ENCODE measurements at regions not wholly inside any gene's neighbourhood (a gene's known extent, or its start where the extent isn't known, plus 50 kb on each side); places are given as distances from the start of the nearest gene placed in this dataset.

DNA sequence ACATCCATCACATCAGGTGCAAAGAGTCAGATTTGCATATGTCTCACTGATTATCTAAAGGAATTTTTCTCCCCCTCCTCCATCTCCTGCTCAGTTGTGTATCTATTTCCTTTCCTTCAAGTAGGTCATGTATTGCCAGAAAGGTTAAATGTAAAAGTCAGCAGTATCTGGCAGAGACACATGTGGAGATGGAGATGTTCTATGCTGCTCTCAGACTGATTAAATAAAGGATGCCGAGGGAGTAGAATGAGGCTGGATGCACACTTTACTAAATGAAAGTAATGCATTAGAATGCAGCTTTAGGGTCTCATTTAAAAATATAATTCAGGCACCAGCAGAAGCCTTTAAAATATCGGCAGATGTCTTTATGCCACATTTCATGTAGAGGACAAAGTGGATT is 555.3 kb downstream of the RNF144A start:
- no peak for DNase-seq
- Mint-ChIP-seq H3K4me3 (ENCODE audit: unreplicated experiment) (no peak overlapping the region), H3K4me1 (ENCODE audit: low read depth, unreplicated experiment) (peaks cover 3% of the 10 kb centered on the region), H3K36me3 (ENCODE audit: unreplicated experiment) (no peaks in the 10 kb centered on the region), H3K9me3 (ENCODE audit: unreplicated experiment) (no peaks in the 10 kb centered on the region), H3K27ac (ENCODE audit: unreplicated experiment) (no peak overlapping the region), H3K27me3 (ENCODE audit: unreplicated experiment) (no peaks in the 10 kb centered on the region)
- TF ChIP-seq, protein P1, sequence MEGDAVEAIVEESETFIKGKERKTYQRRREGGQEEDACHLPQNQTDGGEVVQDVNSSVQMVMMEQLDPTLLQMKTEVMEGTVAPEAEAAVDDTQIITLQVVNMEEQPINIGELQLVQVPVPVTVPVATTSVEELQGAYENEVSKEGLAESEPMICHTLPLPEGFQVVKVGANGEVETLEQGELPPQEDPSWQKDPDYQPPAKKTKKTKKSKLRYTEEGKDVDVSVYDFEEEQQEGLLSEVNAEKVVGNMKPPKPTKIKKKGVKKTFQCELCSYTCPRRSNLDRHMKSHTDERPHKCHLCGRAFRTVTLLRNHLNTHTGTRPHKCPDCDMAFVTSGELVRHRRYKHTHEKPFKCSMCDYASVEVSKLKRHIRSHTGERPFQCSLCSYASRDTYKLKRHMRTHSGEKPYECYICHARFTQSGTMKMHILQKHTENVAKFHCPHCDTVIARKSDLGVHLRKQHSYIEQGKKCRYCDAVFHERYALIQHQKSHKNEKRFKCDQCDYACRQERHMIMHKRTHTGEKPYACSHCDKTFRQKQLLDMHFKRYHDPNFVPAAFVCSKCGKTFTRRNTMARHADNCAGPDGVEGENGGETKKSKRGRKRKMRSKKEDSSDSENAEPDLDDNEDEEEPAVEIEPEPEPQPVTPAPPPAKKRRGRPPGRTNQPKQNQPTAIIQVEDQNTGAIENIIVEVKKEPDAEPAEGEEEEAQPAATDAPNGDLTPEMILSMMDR (IDR thresholded peaks at IDR 0.05; ENCODE audit: partially characterized antibody, unreplicated experiment): no peak

GRCh38 chr2:7473135-7473771 is 556.0 kb downstream of the RNF144A start:
- no peak for DNase-seq
- Mint-ChIP-seq H3K36me3 (ENCODE audit: unreplicated experiment) (no peaks in the 10 kb centered on the region), H3K4me3 (ENCODE audit: unreplicated experiment) (no peak overlapping the region), H3K27ac (ENCODE audit: unreplicated experiment) (no peak overlapping the region), H3K27me3 (ENCODE audit: unreplicated experiment) (no peaks in the 10 kb centered on the region), H3K9me3 (ENCODE audit: unreplicated experiment) (no peaks in the 10 kb centered on the region), H3K4me1 (ENCODE audit: low read depth, unreplicated experiment) (peaks cover 3% of the 10 kb centered on the region)
- TF ChIP-seq, protein P1 (IDR thresholded peaks at IDR 0.05; ENCODE audit: partially characterized antibody, unreplicated experiment): no peak

DNA sequence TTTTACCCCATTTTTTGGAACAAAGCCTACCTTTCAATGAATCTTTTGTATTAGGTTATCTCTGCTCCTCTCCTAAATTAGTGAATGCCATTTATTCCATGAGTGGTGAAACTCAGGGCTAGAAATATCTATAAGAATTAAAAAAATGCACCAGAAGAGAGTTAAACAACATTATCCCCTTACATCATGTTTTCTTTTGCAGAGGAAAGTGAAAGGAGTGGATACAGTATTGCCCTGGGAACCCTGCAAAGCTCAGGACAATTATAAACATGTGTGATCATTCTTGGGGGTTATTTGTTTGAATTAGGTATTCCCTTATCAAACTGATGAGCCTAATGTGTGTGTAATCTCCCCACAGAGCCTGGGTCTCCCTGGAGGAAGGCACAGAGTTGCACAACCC is 559.2 kb downstream of the RNF144A start:
- H3K36me3 Mint-ChIP-seq (ENCODE audit: unreplicated experiment): no peaks in the 10 kb centered on the region
- no peaks in the 10 kb centered on the region for H3K9me3 Mint-ChIP-seq (ENCODE audit: unreplicated experiment)
- no peak overlapping the region for H3K4me3 Mint-ChIP-seq (ENCODE audit: unreplicated experiment)
- TF ChIP-seq, protein P1 (IDR thresholded peaks at IDR 0.05; ENCODE audit: partially characterized antibody, unreplicated experiment): no peak
- no peak overlapping the region for H3K27ac Mint-ChIP-seq (ENCODE audit: unreplicated experiment)
- H3K4me1 Mint-ChIP-seq (ENCODE audit: low read depth, unreplicated experiment): peaks cover 8% of the 10 kb centered on the region
- DNase-seq: no peak
- peaks cover 3% of the 10 kb centered on the region for H3K27me3 Mint-ChIP-seq (ENCODE audit: unreplicated experiment)

DNA sequence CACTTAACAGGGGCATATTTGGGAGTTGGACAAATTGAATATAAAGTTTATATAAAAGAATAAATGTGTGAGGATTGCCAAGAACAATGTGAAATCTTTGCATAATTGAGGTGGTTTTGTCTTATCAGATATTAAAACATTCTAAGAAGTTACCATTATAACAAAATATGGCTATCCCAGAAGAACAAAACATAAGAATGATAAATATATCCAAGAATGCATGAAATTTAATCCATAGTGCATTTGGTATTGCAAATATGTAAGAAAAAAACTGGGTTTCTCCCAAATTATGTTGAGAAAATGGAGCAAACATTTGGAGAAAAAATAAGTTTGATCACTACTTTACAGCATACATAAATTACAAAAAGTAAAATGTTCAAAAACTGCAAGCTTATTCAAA is 562.4 kb downstream of the RNF144A start:
- no peak overlapping the region for H3K27ac Mint-ChIP-seq (ENCODE audit: unreplicated experiment)
- H3K9me3 Mint-ChIP-seq (ENCODE audit: unreplicated experiment): no peaks in the 10 kb centered on the region
- DNase-seq: no peak

GRCh38 chr2:7480431-7480830 is 563.2 kb downstream of the RNF144A start:
- no peaks in the 10 kb centered on the region for H3K36me3 Mint-ChIP-seq (ENCODE audit: unreplicated experiment)
- no peak overlapping the region for H3K27ac Mint-ChIP-seq (ENCODE audit: unreplicated experiment)
- peaks cover 8% of the 10 kb centered on the region for H3K4me1 Mint-ChIP-seq (ENCODE audit: low read depth, unreplicated experiment)
- DNase-seq: no peak
- no peaks in the 10 kb centered on the region for H3K9me3 Mint-ChIP-seq (ENCODE audit: unreplicated experiment)
- peaks cover 3% of the 10 kb centered on the region for H3K27me3 Mint-ChIP-seq (ENCODE audit: unreplicated experiment)
- TF ChIP-seq, protein P1 (IDR thresholded peaks at IDR 0.05; ENCODE audit: partially characterized antibody, unreplicated experiment): no peak
- no peak overlapping the region for H3K4me3 Mint-ChIP-seq (ENCODE audit: unreplicated experiment)

More for the DNA sequence above, 562.4 kb downstream of the RNF144A start:
- TF ChIP-seq, protein P1 (IDR thresholded peaks at IDR 0.05; ENCODE audit: partially characterized antibody, unreplicated experiment): no peak
- peaks cover 3% of the 10 kb centered on the region for H3K27me3 Mint-ChIP-seq (ENCODE audit: unreplicated experiment)
- H3K4me1 Mint-ChIP-seq (ENCODE audit: low read depth, unreplicated experiment): peaks cover 8% of the 10 kb centered on the region
- no peak overlapping the region for H3K4me3 Mint-ChIP-seq (ENCODE audit: unreplicated experiment)
- no peaks in the 10 kb centered on the region for H3K36me3 Mint-ChIP-seq (ENCODE audit: unreplicated experiment)
